ENCODE measurements at regions not wholly inside any gene's neighbourhood (a gene's known extent, or its start where the extent isn't known, plus 50 kb on each side); places are given as distances from the start of the nearest gene placed in this dataset.

GRCh38 chr12:24467226-24467625 lies 481.7 kb downstream of the BCAT1 start:
- no peak for DNase-seq

GRCh38 chr12:24463375-24463774 lies 485.5 kb downstream of the BCAT1 start:
- no peak for DNase-seq

- no peak for DNase-seq
These were observed 486.0 kb downstream of the BCAT1 start for GRCh38 chr12:24462946-24463345.

- DNase-seq: no peak
These were observed 488.4 kb downstream of the BCAT1 start for GRCh38 chr12:24460506-24460905.

GRCh38 chr12:24460099-24460498 lies 488.8 kb downstream of the BCAT1 start:
- no peak for DNase-seq

GRCh38 chr12:24455811-24456210 lies 493.1 kb downstream of the BCAT1 start:
- no peak for DNase-seq

GRCh38 chr12:24447678-24448077 lies 498.2 kb upstream of the SOX5 start:
- DNase-seq: no peak

GRCh38 chr12:24446287-24446686 lies 496.8 kb upstream of the SOX5 start:
- no peak for DNase-seq

- no peak for DNase-seq
These were observed 495.2 kb upstream of the SOX5 start for GRCh38 chr12:24444634-24445033.

- no peak for DNase-seq
These were observed 492.0 kb upstream of the SOX5 start for GRCh38 chr12:24441458-24441857.

GRCh38 chr12:24436667-24437066 lies 487.2 kb upstream of the SOX5 start:
- DNase-seq: no peak

GRCh38 chr12:24431872-24432271 lies 482.4 kb upstream of the SOX5 start:
- no peak for DNase-seq

- DNase-seq: no peak
These were observed 478.3 kb upstream of the SOX5 start for GRCh38 chr12:24427776-24428175.

- DNase-seq: no peak
These were observed 476.1 kb upstream of the SOX5 start for GRCh38 chr12:24425601-24425970.

GRCh38 chr12:24424889-24425600 lies 475.6 kb upstream of the SOX5 start:
- no peak for DNase-seq

- DNase-seq: no peak
These were observed 474.9 kb upstream of the SOX5 start for GRCh38 chr12:24424376-24424775.

GRCh38 chr12:24423611-24424010 lies 474.1 kb upstream of the SOX5 start:
- no peak for DNase-seq

- no peak for DNase-seq
These were observed 472.3 kb upstream of the SOX5 start for GRCh38 chr12:24421759-24422158.

- no peak for DNase-seq
These were observed 468.7 kb upstream of the SOX5 start for GRCh38 chr12:24418157-24418556.

GRCh38 chr12:24416423-24417109 lies 467.1 kb upstream of the SOX5 start:
- DNase-seq: no peak

- no peak for DNase-seq
These were observed 466.5 kb upstream of the SOX5 start for GRCh38 chr12:24415934-24416333.

- DNase-seq: no peak
These were observed 465.0 kb upstream of the SOX5 start for GRCh38 chr12:24414480-24414879.

- no peak for DNase-seq
These were observed 462.5 kb upstream of the SOX5 start for GRCh38 chr12:24411948-24412347.

GRCh38 chr12:24409868-24410267 lies 460.4 kb upstream of the SOX5 start:
- no peak for DNase-seq

GRCh38 chr12:24408305-24408704 lies 458.8 kb upstream of the SOX5 start:
- DNase-seq: no peak

All from activated CD8-positive, alpha-beta memory T cell treated with anti-CD3 and anti-CD28 coated beads, Interleukin-2, amount 50 U/mL, for 48 hours (primary cell).